ENCODE measurements at regions not wholly inside any gene's neighbourhood (a gene's known extent, or its start where the extent isn't known, plus 50 kb on each side); places are given as distances from the start of the nearest gene placed in this dataset.

DNA sequence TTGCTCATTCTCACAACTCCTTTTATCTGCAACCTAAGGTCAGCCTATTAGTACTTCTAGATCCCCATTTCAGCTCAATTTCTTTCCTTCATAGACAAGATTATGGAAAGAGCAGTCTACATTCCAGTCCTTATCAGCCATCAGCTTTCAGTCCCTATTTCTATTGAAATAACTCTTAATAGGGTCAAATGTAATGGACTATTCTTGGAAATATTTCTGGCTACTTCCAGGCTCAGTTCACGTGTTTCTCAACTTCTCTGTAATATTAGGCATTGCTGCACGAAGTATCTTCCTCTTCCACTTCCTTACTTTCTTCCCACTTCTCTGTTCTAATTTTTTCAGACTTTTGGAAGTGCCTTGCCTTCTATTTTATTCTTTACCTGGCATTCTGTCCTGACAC lies 232.9 kb upstream of the USP25 start:
- TF ChIP-seq, protein P1, sequence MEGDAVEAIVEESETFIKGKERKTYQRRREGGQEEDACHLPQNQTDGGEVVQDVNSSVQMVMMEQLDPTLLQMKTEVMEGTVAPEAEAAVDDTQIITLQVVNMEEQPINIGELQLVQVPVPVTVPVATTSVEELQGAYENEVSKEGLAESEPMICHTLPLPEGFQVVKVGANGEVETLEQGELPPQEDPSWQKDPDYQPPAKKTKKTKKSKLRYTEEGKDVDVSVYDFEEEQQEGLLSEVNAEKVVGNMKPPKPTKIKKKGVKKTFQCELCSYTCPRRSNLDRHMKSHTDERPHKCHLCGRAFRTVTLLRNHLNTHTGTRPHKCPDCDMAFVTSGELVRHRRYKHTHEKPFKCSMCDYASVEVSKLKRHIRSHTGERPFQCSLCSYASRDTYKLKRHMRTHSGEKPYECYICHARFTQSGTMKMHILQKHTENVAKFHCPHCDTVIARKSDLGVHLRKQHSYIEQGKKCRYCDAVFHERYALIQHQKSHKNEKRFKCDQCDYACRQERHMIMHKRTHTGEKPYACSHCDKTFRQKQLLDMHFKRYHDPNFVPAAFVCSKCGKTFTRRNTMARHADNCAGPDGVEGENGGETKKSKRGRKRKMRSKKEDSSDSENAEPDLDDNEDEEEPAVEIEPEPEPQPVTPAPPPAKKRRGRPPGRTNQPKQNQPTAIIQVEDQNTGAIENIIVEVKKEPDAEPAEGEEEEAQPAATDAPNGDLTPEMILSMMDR (IDR thresholded peaks at IDR 0.05; ENCODE audit: control insufficient read depth, extremely low read depth, insufficient read depth), result no peak
- H3K4me3 ChIP-seq (ENCODE audit: low read depth, low read length), result no peak overlapping the region
- no peak for DNase-seq (ENCODE audit: low read depth)

DNA sequence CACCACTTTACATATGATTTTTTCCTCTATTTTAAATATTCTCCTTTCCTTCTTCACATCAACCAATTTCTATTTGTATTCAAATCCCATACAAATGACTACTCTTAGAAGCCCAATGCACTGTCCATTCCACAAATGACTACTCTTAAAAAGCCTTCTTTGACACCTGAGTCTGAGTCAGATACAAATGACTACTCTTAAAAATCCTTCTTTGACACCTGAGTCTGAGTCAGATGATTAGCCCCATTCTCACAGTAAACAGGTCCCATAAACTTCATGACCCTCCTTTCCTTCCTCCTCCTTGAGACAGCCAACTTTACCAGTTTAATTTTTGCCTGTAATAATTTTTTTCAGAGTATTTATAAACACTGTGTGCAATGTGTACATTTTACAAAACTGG lies 231.3 kb upstream of the USP25 start:
- DNase-seq (ENCODE audit: low read depth), result no peak
- TF ChIP-seq, protein P1 (IDR thresholded peaks at IDR 0.05; ENCODE audit: control insufficient read depth, extremely low read depth, insufficient read depth), result no peak

DNA sequence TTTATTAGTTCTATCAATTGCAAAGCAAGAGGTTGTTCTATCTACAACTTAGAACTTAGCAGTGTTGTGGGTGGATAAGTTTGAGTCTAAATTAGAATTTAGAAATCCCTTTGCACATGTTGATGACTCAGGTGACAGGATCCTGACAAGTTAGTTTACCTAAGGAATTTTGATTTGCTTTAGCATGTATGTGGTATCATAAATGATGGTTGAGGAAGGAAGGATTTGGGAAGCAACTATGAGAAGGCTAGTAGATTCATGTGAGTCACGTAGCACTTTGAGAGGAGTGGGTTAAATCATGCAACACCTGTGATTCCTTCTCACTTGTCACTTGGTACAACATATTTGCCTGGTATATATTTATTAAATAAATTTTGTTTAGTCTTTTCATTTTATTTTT lies 223.7 kb upstream of the USP25 start:
- H3K4me3 ChIP-seq (ENCODE audit: low read depth, low read length), result no peak overlapping the region
- TF ChIP-seq, protein P1 (IDR thresholded peaks at IDR 0.05; ENCODE audit: control insufficient read depth, extremely low read depth, insufficient read depth), result no peak
- DNase-seq (ENCODE audit: low read depth), result no peak

More for the DNA sequence above, 231.3 kb upstream of the USP25 start:
- H3K4me3 ChIP-seq (ENCODE audit: low read depth, low read length), result no peak overlapping the region

DNA sequence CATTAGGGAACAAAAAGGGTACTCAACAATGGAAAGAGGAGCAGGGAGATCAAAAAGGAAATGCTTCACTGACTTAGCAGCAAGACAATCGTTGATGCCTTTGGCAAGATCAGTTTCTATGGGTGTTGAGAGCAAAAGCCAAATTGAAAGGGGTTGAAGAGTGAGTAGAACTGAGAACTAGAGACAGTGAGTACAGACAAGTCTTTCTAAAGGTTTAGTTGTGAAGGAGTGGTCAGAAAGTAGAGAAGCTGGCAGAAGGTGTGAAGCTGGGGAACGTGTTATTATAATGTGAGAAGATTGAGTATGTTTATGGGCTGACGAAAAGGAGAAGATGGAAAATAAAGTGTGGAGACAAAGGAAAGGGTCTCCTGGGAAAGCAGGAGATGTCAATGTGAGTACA lies 221.2 kb upstream of the USP25 start:
- TF ChIP-seq, protein P1 (IDR thresholded peaks at IDR 0.05; ENCODE audit: control insufficient read depth, extremely low read depth, insufficient read depth), result no peak
- no peak overlapping the region for H3K4me3 ChIP-seq (ENCODE audit: low read depth, low read length)
- DNase-seq (ENCODE audit: low read depth), result no peak

DNA sequence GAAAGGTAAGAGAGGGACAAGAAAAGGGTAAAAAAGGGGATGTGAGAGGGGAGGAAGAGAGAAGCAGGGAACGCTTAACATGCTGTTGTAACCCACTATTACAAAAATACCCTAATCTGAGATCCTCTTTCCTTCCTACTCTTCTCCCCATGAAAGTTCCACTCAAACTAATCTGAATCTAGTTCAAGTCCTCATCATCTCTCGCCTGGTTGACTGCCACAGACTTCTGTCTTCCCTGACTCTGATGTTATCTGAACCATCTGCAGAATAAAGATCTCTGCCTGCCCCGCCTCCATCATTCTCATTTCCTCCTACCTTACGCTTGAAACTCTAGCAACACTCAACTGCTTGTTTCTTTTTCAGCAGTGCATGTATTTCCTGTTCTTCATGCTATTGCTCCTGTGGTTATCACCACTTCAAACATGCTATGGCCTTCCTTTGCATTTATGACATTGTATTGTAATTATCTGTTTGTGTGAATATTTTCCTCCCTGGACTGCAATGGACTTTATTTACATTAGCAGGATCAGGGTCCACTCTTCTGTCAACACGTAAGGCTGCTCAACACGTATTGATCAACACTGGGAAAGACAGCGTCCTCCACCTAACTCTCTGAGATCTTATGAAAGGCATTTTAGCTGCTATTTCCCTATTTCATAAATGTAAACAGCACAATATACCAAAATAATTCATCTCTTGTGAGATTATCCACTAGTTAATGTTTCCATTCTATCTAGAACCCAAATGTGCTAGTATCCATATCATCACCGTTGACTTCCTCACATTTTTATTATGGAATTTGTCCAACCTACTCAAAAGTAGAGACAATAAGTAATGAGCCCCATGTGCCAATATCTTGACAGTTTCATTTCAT lies 215.5 kb upstream of the USP25 start:
- DNase-seq (ENCODE audit: low read depth), result no peak
- H3K4me3 ChIP-seq (ENCODE audit: low read depth, low read length), result no peak overlapping the region
- TF ChIP-seq, protein P1 (IDR thresholded peaks at IDR 0.05; ENCODE audit: control insufficient read depth, extremely low read depth, insufficient read depth), result no peak

DNA sequence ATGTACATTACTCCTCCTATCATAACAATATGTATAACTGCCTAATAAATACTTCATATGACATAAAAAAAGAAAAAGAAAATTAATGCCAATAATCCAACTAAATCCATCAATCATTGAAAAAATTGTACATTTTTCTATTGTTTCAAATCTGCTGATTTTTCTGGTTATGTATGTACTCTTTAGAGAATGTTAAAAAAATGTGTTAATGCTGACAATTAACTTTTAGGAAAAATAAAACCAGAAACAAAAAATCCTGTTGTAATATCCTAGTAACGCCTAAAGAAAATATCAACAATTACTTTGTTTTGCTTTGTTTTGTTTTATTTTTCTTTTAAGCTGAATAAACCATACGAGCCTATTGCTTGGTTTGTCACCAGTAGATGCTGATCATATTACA lies 213.9 kb upstream of the USP25 start:
- DNase-seq (ENCODE audit: low read depth), result no peak
- TF ChIP-seq, protein P1 (IDR thresholded peaks at IDR 0.05; ENCODE audit: control insufficient read depth, extremely low read depth, insufficient read depth), result no peak
- H3K4me3 ChIP-seq (ENCODE audit: low read depth, low read length), result no peak overlapping the region

DNA sequence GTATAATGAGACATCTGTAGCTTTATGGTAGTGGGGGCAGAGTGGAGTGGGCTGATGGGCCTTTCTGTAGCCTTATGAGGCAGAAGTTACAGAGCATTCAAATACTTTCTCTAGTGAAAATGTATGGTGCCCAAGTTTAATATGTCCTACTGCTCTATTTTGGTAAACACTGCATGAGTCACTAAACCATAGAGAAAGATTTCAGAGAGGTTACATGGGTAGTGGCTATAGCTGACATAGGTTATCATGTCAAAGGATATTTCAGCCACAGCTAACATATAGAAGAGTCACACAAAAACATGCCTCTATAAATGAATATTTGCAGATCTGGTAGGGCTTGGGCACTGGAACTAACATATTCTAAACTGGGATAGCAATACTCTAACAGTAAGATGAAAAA lies 212.4 kb upstream of the USP25 start:
- H3K4me3 ChIP-seq (ENCODE audit: low read depth, low read length), result no peak overlapping the region
- TF ChIP-seq, protein P1 (IDR thresholded peaks at IDR 0.05; ENCODE audit: control insufficient read depth, extremely low read depth, insufficient read depth), result no peak
- DNase-seq (ENCODE audit: low read depth), result no peak
